DND-41 (cell line): ENCODE measurements at regions not wholly inside any gene's neighbourhood (a gene's known extent, or its start where the extent isn't known, plus 50 kb on each side); places are given as distances from the start of the nearest gene placed in this dataset.
"Not testable (repeated sequence)": the region's sequence is repeated elsewhere in the genome, so short reads cannot be mapped to it uniquely, and the experiment has no call there.

Source experiments
- ATAC-seq: fragments of 200-7000 bp; cut with Tn5 transposase; 3 replicates; pipeline ENCODE4 v1.9.1; 2021; ENCODE audit warnings: low read depth; ENCODE audit not compliant: insufficient read depth
- DNase-seq: peaks from one replicate; pipeline ENCODE4 v3.0.0-alpha.2; 2020
- H2AFZ ChIP-seq: 2 replicates; pipeline ENCODE4 v1.6.0; 2012; ENCODE audit warnings: low read depth, low read length
- H3K27ac ChIP-seq: 2 replicates; pipeline ENCODE4 v1.5.1; 2012; ENCODE audit warnings: low read length, inconsistent platforms
- H3K27me3 ChIP-seq: fragments of 200-600 bp; sonication (generic); 2 replicates; pipeline ENCODE4 v1.6.0; 2012; ENCODE audit warnings: low read length, mild to moderate bottlenecking, inconsistent platforms; ENCODE audit not compliant: insufficient read depth, poor library complexity
- H3K36me3 ChIP-seq: 2 replicates; pipeline ENCODE4 v1.5.1; 2012; ENCODE audit warnings: low read length, inconsistent platforms; ENCODE audit not compliant: insufficient read depth
- H3K4me1 ChIP-seq: 2 replicates; pipeline ENCODE4 v1.5.1; 2012; ENCODE audit warnings: mild to moderate bottlenecking, low read length; ENCODE audit not compliant: insufficient read depth
- H3K4me2 ChIP-seq: 2 replicates; pipeline ENCODE4 v1.6.0; 2012; ENCODE audit warnings: mild to moderate bottlenecking, moderate library complexity, low read length, inconsistent platforms; ENCODE audit not compliant: insufficient read depth
- H3K4me3 ChIP-seq, 2 experiments: fragments of 200-600 bp in 1 of 2; shearing (Covaris generic) in 1 of 2; 2 replicates each; pipeline ENCODE4 v1.5.1; 2012 to 2016; ENCODE audit warnings: inconsistent platforms in 2 of 2, low read length in 2 of 2, mild to moderate bottlenecking in 2 of 2, low read depth in 1 of 2, moderate library complexity in 1 of 2
- H3K79me2 ChIP-seq: 2 replicates; pipeline ENCODE4 v1.6.0; 2012; ENCODE audit warnings: low read length, inconsistent platforms; ENCODE audit not compliant: insufficient read depth
- H3K9ac ChIP-seq: 2 replicates; pipeline ENCODE4 v1.6.0; 2012; ENCODE audit warnings: low read depth, mild to moderate bottlenecking, inconsistent platforms, low read length, moderate library complexity
- H3K9me3 ChIP-seq: 2 replicates; pipeline ENCODE4 v1.5.1; 2012; ENCODE audit warnings: low read length, moderate library complexity, mild to moderate bottlenecking, inconsistent platforms; ENCODE audit not compliant: insufficient read depth, severe bottlenecking
- H4K20me1 ChIP-seq: 2 replicates; pipeline ENCODE4 v1.6.0; 2012; ENCODE audit warnings: low read length; ENCODE audit not compliant: insufficient read depth
- EZH2 ChIP-seq: IDR thresholded peaks from 3 replicates; pipeline ENCODE4 v1.6.1; 2012; ENCODE audit warnings: borderline replicate concordance, low read depth, mild to moderate bottlenecking, moderate library complexity, low read length, inconsistent platforms; ENCODE audit not compliant: severe bottlenecking
- TF ChIP-seq, protein P1 (sequence below): IDR thresholded peaks from 2 replicates; pipeline ENCODE4 v1.5.1; 2012; ENCODE audit warnings: borderline replicate concordance, low read length, moderate library complexity, mild to moderate bottlenecking; ENCODE audit not compliant: poor library complexity, severe bottlenecking; ENCODE audit errors: extremely low read depth

DNA sequence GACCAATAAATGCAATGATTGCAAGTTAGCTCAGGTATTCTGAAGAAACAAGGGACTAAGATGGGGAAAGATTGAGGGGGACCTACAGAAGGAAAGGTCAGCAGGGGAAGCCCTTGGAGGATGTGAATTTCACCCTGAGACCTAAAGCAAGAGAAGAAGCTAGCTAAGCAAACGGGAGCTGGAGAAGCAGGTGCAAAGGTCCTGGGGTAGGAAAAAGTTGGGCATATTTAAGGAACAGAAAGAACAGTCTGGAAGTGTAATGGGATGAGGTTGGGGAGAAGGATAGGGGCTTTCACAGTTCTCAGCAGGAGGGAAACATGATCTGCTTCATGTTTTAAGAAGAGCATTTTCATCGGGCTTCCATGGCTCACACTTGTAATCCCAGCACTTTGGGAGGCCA lies 89.7 kb upstream of the SLC45A1 start:
- Histone ChIP-seq H2AFZ (no peak overlapping the region), H3K4me2 (no peak overlapping the region), H3K9me3 (no peaks in the 10 kb centered on the region), H3K4me3 (no peak overlapping the region), H4K20me1 (no peaks in the 10 kb centered on the region), H3K79me2 (no peaks in the 10 kb centered on the region), H3K4me1 (no peaks in the 10 kb centered on the region), H3K27ac (no peak overlapping the region), H3K36me3 (no peaks in the 10 kb centered on the region), H3K9ac (no peak overlapping the region), H3K27me3 (no peaks in the 10 kb centered on the region)
- TF ChIP-seq, protein P1, sequence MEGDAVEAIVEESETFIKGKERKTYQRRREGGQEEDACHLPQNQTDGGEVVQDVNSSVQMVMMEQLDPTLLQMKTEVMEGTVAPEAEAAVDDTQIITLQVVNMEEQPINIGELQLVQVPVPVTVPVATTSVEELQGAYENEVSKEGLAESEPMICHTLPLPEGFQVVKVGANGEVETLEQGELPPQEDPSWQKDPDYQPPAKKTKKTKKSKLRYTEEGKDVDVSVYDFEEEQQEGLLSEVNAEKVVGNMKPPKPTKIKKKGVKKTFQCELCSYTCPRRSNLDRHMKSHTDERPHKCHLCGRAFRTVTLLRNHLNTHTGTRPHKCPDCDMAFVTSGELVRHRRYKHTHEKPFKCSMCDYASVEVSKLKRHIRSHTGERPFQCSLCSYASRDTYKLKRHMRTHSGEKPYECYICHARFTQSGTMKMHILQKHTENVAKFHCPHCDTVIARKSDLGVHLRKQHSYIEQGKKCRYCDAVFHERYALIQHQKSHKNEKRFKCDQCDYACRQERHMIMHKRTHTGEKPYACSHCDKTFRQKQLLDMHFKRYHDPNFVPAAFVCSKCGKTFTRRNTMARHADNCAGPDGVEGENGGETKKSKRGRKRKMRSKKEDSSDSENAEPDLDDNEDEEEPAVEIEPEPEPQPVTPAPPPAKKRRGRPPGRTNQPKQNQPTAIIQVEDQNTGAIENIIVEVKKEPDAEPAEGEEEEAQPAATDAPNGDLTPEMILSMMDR, result no peak
- no peak for TF ChIP-seq EZH2
- ATAC-seq (no peak), DNase-seq (no peak)

DNA sequence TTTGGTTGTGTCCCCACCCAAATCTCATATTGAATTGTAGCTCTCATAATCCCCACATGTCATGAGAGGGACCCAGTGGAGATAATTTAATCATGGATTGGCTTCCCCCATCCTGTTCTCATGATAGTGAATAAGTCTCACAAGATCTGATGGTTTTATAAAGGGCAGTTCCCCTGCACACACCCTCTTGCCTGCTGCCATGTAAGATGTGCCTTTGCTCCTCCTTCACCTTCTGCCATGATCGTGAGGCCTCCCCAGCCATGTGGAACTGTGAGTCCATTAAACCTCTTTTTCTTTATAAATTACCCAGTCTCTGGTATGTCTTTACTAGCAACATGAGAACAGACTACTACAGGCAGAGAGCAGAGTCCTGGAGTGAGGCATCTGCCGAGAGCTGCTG lies 90.2 kb upstream of the SLC45A1 start:
- not testable (repeated sequence) for DNase-seq, ATAC-seq, H3K27me3 ChIP-seq, H3K9me3 ChIP-seq, H3K4me2 ChIP-seq, H3K36me3 ChIP-seq, H4K20me1 ChIP-seq, H3K27ac ChIP-seq, H3K79me2 ChIP-seq, H2AFZ ChIP-seq, H3K9ac ChIP-seq, H3K4me1 ChIP-seq, H3K4me3 ChIP-seq

DNA sequence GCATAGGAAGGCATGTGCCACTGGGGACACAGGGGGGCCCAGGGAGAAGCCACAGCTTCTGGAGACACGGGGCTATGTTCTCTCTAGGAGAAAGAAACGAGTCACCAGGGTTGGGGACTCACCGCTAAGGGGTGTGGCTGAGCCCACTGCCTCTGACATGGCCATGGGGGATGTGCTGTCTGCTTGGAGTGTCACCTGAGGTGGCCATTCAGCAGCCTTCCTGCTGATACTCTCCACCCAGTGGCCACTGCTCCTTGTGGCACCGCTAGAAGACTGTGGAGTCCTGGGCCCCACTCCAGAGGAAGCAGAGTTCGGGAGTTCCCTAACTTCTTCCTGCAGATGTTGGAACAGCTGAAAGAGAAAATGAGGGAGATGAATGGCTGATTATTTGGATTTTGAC lies 91.2 kb upstream of the SLC45A1 start:
- Histone ChIP-seq H3K4me2 (no peak overlapping the region), H3K9me3 (no peaks in the 10 kb centered on the region), H2AFZ (no peak overlapping the region), H3K4me1 (no peaks in the 10 kb centered on the region), H4K20me1 (no peaks in the 10 kb centered on the region), H3K27me3 (no peaks in the 10 kb centered on the region), H3K79me2 (no peaks in the 10 kb centered on the region), H3K27ac (no peak overlapping the region), H3K36me3 (no peaks in the 10 kb centered on the region), H3K9ac (no peak overlapping the region), H3K4me3 (no peak overlapping the region)
- ATAC-seq, result no peak
- DNase-seq, result no peak
- TF ChIP-seq, protein P1, result no peak
- TF ChIP-seq EZH2, result no peak

DNA sequence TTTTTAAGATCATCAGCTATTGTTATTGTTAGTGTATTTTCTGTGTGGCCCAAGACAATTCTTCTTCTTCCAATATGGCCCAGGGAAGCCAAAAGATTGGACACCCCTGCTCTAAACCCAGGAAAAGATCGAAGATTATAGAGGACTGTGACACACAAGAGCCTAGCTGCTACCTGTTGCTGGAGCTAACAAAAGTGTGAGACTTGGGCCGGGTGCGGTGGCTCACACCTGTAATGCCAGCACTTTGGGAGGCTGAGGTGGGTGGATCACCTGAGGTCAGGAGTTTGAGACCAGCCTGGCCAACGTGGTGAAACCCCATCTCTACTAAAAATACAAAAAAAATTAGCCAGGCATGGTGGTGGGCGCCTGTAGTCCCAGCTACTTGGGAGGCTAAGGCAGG lies 91.9 kb upstream of the SLC45A1 start:
- not testable (repeated sequence) for H2AFZ ChIP-seq, H3K27ac ChIP-seq, DNase-seq, H4K20me1 ChIP-seq, H3K36me3 ChIP-seq, H3K9me3 ChIP-seq, H3K4me2 ChIP-seq, ATAC-seq, H3K9ac ChIP-seq, H3K4me1 ChIP-seq, H3K27me3 ChIP-seq, H3K4me3 ChIP-seq, H3K79me2 ChIP-seq
